ENCODE measurements at regions not wholly inside any gene's neighbourhood (a gene's known extent, or its start where the extent isn't known, plus 50 kb on each side); places are given as distances from the start of the nearest gene placed in this dataset.
A peak's percentile ranks its signal among the peaks of the same experiment; 100 is the strongest.

DNA sequence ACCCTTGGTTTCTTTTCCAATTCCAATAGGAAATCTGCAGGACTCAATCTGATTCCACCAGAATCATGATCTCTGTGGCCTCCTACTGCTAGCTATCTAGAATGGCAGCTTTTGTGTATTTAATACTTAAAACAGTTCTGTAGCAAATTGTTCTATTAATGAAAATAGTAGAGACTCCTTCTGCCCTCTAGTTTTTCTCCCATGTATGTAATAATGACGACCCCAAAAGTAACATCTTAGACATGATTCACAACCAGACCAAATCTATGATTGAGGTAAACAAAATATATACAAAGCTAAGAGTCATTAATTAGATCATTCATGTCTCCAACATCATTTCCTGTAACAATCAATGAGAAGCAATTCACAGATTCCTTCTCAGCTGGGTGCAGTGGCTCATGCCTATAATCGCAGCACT is 259.1 kb upstream of the MKLN1 start:
- Histone ChIP-seq H3K9me3 (no peaks in the 10 kb centered on the region), H3K27ac (no peak overlapping the region), H3K27me3 (no peaks in the 10 kb centered on the region), H3K36me3 (no peaks in the 10 kb centered on the region), H3K4me3 (no peak overlapping the region), H3K4me1 (peaks cover 0 to 31% (median 0%) of the 10 kb centered on the region in 4 donors)
- TF ChIP-seq, protein P1, sequence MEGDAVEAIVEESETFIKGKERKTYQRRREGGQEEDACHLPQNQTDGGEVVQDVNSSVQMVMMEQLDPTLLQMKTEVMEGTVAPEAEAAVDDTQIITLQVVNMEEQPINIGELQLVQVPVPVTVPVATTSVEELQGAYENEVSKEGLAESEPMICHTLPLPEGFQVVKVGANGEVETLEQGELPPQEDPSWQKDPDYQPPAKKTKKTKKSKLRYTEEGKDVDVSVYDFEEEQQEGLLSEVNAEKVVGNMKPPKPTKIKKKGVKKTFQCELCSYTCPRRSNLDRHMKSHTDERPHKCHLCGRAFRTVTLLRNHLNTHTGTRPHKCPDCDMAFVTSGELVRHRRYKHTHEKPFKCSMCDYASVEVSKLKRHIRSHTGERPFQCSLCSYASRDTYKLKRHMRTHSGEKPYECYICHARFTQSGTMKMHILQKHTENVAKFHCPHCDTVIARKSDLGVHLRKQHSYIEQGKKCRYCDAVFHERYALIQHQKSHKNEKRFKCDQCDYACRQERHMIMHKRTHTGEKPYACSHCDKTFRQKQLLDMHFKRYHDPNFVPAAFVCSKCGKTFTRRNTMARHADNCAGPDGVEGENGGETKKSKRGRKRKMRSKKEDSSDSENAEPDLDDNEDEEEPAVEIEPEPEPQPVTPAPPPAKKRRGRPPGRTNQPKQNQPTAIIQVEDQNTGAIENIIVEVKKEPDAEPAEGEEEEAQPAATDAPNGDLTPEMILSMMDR (IDR thresholded peaks at IDR 0.05) = peak in 3 of 6 experiments; percentile 18 to 27 (median 23)
- TF ChIP-seq POLR2A (IDR thresholded peaks at IDR 0.05) = no peak
- DNase-seq = no peak

DNA sequence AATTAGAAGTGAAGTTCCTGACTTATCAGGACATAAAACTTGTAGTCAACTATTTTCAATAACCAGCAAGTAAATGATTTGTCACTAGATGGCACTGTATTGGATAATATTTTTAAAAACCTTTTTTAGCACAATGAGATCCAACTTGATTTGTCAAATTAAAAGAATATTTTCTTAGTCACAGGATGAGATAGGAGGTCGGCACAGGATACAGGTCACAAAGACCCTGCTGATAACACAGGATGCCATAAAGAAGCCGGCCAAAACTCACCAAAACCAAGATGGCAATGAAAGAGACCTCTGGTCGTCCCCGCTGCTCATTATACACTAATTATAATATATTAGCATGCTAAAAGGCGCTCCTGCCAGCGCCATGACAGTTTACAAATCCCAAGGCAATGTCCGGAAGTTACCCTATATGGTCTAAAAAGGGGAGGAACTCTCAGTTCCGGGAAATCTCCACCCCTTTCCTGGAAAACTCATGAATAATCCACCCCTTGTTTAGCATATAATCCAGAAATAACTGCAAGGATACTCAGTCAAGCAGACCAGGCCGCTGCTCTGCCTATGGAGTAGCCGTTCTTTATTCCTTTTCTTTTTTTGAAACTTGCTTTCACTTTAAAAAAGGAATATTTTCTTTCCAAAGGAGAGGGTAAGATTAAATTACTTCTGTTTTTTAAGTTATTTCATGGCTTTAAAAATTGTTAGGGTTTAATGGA is 255.7 kb upstream of the MKLN1 start:
- no peaks in the 10 kb centered on the region for H3K36me3 ChIP-seq
- H3K27me3 ChIP-seq = no peaks in the 10 kb centered on the region
- no peaks in the 10 kb centered on the region for H3K9me3 ChIP-seq
- TF ChIP-seq, protein P1 (IDR thresholded peaks at IDR 0.05) = peak in 5 of 6 experiments; percentile 13 to 47 (median 40)
- no peak for TF ChIP-seq POLR2A (IDR thresholded peaks at IDR 0.05)
- H3K4me1 ChIP-seq = peaks cover 0 to 39% (median 2%) of the 10 kb centered on the region in 4 donors
- peak overlapping the region in 2 of 4 donors; percentile 17 to 52 for H3K27ac ChIP-seq
- H3K4me3 ChIP-seq = peak overlapping the region in 2 of 4 donors; percentile 11 to 22
- no peak for DNase-seq

DNA sequence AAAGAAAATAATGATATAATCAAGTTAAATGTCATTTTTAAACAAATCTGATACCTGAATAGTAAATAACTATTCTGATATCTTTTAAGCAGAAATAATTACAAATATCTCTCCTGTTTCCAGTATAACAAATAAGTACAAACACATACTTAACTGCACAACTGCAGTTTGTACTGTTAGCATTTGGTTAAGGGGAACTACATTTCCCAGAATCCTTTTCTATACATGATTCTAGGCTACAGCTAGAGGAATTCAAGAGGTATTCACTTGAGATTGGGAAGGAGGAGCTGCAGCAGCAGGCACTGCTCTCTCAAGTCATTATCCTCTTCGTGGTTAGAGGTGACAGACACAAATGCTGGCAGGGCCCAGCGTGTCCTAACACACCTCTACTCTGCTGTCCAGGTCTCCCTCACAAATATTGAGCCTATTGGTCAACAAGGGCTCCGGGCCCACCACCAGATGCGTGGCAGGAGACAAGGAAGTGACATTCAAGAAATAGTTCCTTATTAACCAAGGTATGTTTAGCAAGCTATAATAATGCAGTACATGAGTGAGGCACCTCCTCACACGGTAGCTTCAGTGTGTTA is 255.1 kb upstream of the MKLN1 start:
- Histone ChIP-seq H3K36me3 (no peaks in the 10 kb centered on the region), H3K9me3 (no peaks in the 10 kb centered on the region), H3K4me3 (peak overlapping the region in 1 of 4 donors; percentile 11), H3K27ac (peak overlapping the region in 2 of 4 donors; percentile 17 to 52), H3K4me1 (peaks cover 0 to 35% (median 2%) of the 10 kb centered on the region in 4 donors), H3K27me3 (no peaks in the 10 kb centered on the region)
- no peak for TF ChIP-seq POLR2A (IDR thresholded peaks at IDR 0.05)
- TF ChIP-seq, protein P1 (IDR thresholded peaks at IDR 0.05) = no peak
- DNase-seq = no peak

DNA sequence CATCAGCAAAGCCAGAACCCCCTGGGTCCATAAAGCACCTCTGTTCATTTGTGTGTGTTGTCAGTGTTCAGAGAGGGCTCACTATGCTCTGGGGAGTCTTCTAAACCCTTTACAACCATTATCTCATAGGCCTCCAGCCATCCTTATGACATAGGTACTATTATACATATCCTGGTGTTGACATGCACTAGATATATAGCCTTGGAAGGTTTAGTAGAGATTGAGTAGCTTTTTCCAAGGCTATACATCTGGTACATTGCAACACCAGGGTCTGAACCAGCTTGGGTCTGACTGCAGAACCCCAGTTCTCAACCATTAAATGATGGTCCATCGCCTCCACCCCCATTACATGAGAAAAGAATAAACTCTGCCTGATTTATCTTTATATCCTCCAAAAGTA is 253.6 kb upstream of the MKLN1 start:
- no peaks in the 10 kb centered on the region for H3K9me3 ChIP-seq
- H3K27me3 ChIP-seq = no peaks in the 10 kb centered on the region
- no peak for TF ChIP-seq POLR2A (IDR thresholded peaks at IDR 0.05)
- TF ChIP-seq, protein P1 (IDR thresholded peaks at IDR 0.05) = no peak
- no peak for DNase-seq
- no peaks in the 10 kb centered on the region for H3K36me3 ChIP-seq
- no peak overlapping the region for H3K27ac ChIP-seq
- H3K4me3 ChIP-seq = no peak overlapping the region
- H3K4me1 ChIP-seq = peaks cover 0 to 29% (median 2%) of the 10 kb centered on the region in 4 donors

DNA sequence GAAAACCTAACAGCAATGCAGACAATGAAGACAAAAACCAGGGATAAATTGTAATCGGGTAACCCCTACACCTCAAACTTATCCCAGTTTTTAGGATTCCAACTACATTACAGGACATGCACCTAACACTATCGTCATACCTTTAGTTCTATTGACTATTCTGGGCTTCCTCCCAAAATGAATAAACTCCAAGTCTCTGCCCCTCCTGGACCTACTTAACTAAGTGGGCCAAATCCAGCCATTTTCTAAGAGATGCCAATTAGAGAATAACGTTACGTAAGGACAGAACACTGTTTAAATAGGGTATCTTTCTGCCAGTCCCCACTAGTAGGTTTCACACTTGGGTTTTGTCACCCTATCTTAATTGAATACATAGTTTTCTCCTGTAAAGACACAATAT is 253.1 kb upstream of the MKLN1 start:
- Histone ChIP-seq H3K36me3 (no peaks in the 10 kb centered on the region), H3K4me1 (peaks cover 0 to 24% (median 2%) of the 10 kb centered on the region in 4 donors), H3K27ac (no peak overlapping the region), H3K27me3 (no peaks in the 10 kb centered on the region), H3K4me3 (no peak overlapping the region), H3K9me3 (no peaks in the 10 kb centered on the region)
- no peak for DNase-seq
- TF ChIP-seq, protein P1 (IDR thresholded peaks at IDR 0.05) = no peak

Measured in Peyer's patch (tissue), 4 donors.